ENCODE measurements at regions not wholly inside any gene's neighbourhood (a gene's known extent, or its start where the extent isn't known, plus 50 kb on each side); places are given as distances from the start of the nearest gene placed in this dataset.

GRCh38 chr1:98084188-98084587 lies 163.4 kb upstream of the DPYD start:
- no peak for DNase-seq (ENCODE audit: low read depth in 1 of 2, low spot score in 1 of 2)

GRCh38 chr1:98081944-98082343 lies 161.1 kb upstream of the DPYD start:
- DNase-seq (ENCODE audit: low read depth in 1 of 2, low spot score in 1 of 2), result no peak

GRCh38 chr1:98078596-98078995 lies 157.8 kb upstream of the DPYD start:
- no peak for DNase-seq (ENCODE audit: low read depth in 1 of 2, low spot score in 1 of 2)

GRCh38 chr1:98077691-98078090 lies 156.9 kb upstream of the DPYD start:
- no peak for DNase-seq (ENCODE audit: low read depth in 1 of 2, low spot score in 1 of 2)

- no peak for DNase-seq (ENCODE audit: low read depth in 1 of 2, low spot score in 1 of 2)
Measured at GRCh38 chr1:98075626-98076025, 154.8 kb upstream of the DPYD start.

GRCh38 chr1:98073823-98074222 lies 153.0 kb upstream of the DPYD start:
- no peak for DNase-seq (ENCODE audit: low read depth in 1 of 2, low spot score in 1 of 2)

GRCh38 chr1:98073106-98073505 lies 152.3 kb upstream of the DPYD start:
- DNase-seq (ENCODE audit: low read depth in 1 of 2, low spot score in 1 of 2), result no peak

GRCh38 chr1:98072047-98072446 lies 151.2 kb upstream of the DPYD start:
- DNase-seq (ENCODE audit: low read depth in 1 of 2, low spot score in 1 of 2), result no peak

GRCh38 chr1:98068016-98068415 lies 147.2 kb upstream of the DPYD start:
- no peak for DNase-seq (ENCODE audit: low read depth in 1 of 2, low spot score in 1 of 2)

GRCh38 chr1:98066911-98067310 lies 146.1 kb upstream of the DPYD start:
- no peak for DNase-seq (ENCODE audit: low read depth in 1 of 2, low spot score in 1 of 2)

- DNase-seq (ENCODE audit: low read depth in 1 of 2, low spot score in 1 of 2), result no peak
Measured at GRCh38 chr1:98059620-98060019, 138.8 kb upstream of the DPYD start.

- DNase-seq (ENCODE audit: low read depth in 1 of 2, low spot score in 1 of 2), result no peak
Measured at GRCh38 chr1:98058676-98059075, 137.8 kb upstream of the DPYD start.

GRCh38 chr1:98057236-98057910 lies 136.5 kb upstream of the DPYD start:
- DNase-seq (ENCODE audit: low read depth in 1 of 2, low spot score in 1 of 2), result no peak

GRCh38 chr1:98056781-98057180 lies 135.9 kb upstream of the DPYD start:
- DNase-seq (ENCODE audit: low read depth in 1 of 2, low spot score in 1 of 2), result no peak

GRCh38 chr1:98055457-98055856 lies 134.6 kb upstream of the DPYD start:
- no peak for DNase-seq (ENCODE audit: low read depth in 1 of 2, low spot score in 1 of 2)

GRCh38 chr1:98054786-98055185 lies 134.0 kb upstream of the DPYD start:
- no peak for DNase-seq (ENCODE audit: low read depth in 1 of 2, low spot score in 1 of 2)

- no peak for DNase-seq (ENCODE audit: low read depth in 1 of 2, low spot score in 1 of 2)
Measured at GRCh38 chr1:98054367-98054701, 133.5 kb upstream of the DPYD start.

GRCh38 chr1:98053471-98054366 lies 132.9 kb upstream of the DPYD start:
- DNase-seq (ENCODE audit: low read depth in 1 of 2, low spot score in 1 of 2), result no peak

- DNase-seq (ENCODE audit: low read depth in 1 of 2, low spot score in 1 of 2), result peak; percentile 43 to 44
Measured at GRCh38 chr1:98051065-98051675, 130.3 kb upstream of the DPYD start.

- no peak for DNase-seq (ENCODE audit: low read depth in 1 of 2, low spot score in 1 of 2)
Measured at GRCh38 chr1:98049370-98050135, 128.7 kb upstream of the DPYD start.

- DNase-seq (ENCODE audit: low read depth in 1 of 2, low spot score in 1 of 2), result no peak
Measured at GRCh38 chr1:98048751-98049325, 128.0 kb upstream of the DPYD start.

All from activated T-helper 1 cell treated with anti-CD3 and anti-CD28 coated beads, Interleukin-2, amount 50 U/mL, for 16 hours (primary cell).